BLaER1 treated with 17β-estradiol and CSF1 and Interleukin-3, amounts not matched to agents 10 nM and 100 nM (cell line): ENCODE measurements at regions not wholly inside any gene's neighbourhood (a gene's known extent, or its start where the extent isn't known, plus 50 kb on each side); places are given as distances from the start of the nearest gene placed in this dataset.

Experiments
- H3K27ac ChIP-seq, 11 experiments: shearing (Covaris generic); formaldehyde crosslinking; 2 replicates each; pipeline ENCODE4 v1.8.1; 2022
- H3K27me3 ChIP-seq, 11 experiments: shearing (Covaris generic); formaldehyde crosslinking; 2 replicates each; pipeline ENCODE4 v1.8.1; 2022
- H3K36me3 ChIP-seq, 11 experiments: shearing (Covaris generic); formaldehyde crosslinking; 2 replicates each; pipeline ENCODE4 v1.8.1; 2022
- H3K4me1 ChIP-seq, 10 experiments: shearing (Covaris generic); formaldehyde crosslinking; 2 replicates each; pipeline ENCODE4 v1.8.1; 2022
- H3K4me2 ChIP-seq, 11 experiments: shearing (Covaris generic); formaldehyde crosslinking; 2 replicates each; pipeline ENCODE4 v1.8.1; 2022
- H3K4me3 ChIP-seq, 10 experiments: shearing (Covaris generic); formaldehyde crosslinking; 2 replicates each; pipeline ENCODE4 v1.8.1; 2022
- H3K9ac ChIP-seq, 11 experiments: shearing (Covaris generic); formaldehyde crosslinking; 2 replicates each; pipeline ENCODE4 v1.8.1; 2022
- H3K9me3 ChIP-seq, 11 experiments: shearing (Covaris generic); formaldehyde crosslinking; replicated peaks in 1 of 11; 2 replicates each; pipeline ENCODE4 v1.8.1; 2022
- H4K20me1 ChIP-seq, 11 experiments: shearing (Covaris generic); formaldehyde crosslinking; 2 replicates each; pipeline ENCODE4 v1.8.1; 2022
- Cebpa-rat ChIP-seq, 11 experiments: shearing (Covaris generic); IDR thresholded peaks; 2 replicates each; pipeline ENCODE4 v1.8.1; 2022

GRCh38 chr18:24731981-24732380 lies 271.5 kb downstream of the HRH4 start:
- Histone ChIP-seq H3K9ac (no peak overlapping the region), H4K20me1 (no peaks in the 10 kb centered on the region), H3K4me1 (peaks cover 8 to 18% (median 13%) of the 10 kb centered on the region in 10 experiments; a peak in 18 of 20 replicates), H3K4me3 (no peak overlapping the region), H3K27ac (no peak overlapping the region), H3K36me3 (no peaks in the 10 kb centered on the region), H3K4me2 (peak overlapping the region in 6 of 11 experiments; percentile 5 to 68 (median 40); a peak in 3 of 22 replicates), H3K9me3 (no peaks in the 10 kb centered on the region), H3K27me3 (peaks cover 0 to 13% (median 7%) of the 10 kb centered on the region in 11 experiments; a peak in 7 of 22 replicates)
- TF ChIP-seq Cebpa-rat (IDR thresholded peaks at IDR 0.05) = no peak

- no peak for TF ChIP-seq Cebpa-rat (IDR thresholded peaks at IDR 0.05)
- Histone ChIP-seq H4K20me1 (no peaks in the 10 kb centered on the region), H3K4me1 (peaks cover 8 to 22% (median 13%) of the 10 kb centered on the region in 10 experiments; a peak in 18 of 20 replicates), H3K4me2 (no peak overlapping the region), H3K36me3 (no peaks in the 10 kb centered on the region), H3K9ac (no peak overlapping the region), H3K27ac (no peak overlapping the region), H3K27me3 (no peaks in the 10 kb centered on the region), H3K9me3 (no peaks in the 10 kb centered on the region), H3K4me3 (no peak overlapping the region)
These were observed 273.6 kb downstream of the HRH4 start for GRCh38 chr18:24734058-24734457.

GRCh38 chr18:24735624-24736231 lies 275.3 kb downstream of the HRH4 start:
- Histone ChIP-seq H3K4me2 (no peak overlapping the region), H4K20me1 (no peaks in the 10 kb centered on the region), H3K4me3 (no peak overlapping the region), H3K36me3 (no peaks in the 10 kb centered on the region), H3K4me1 (peaks cover 8 to 22% (median 11%) of the 10 kb centered on the region in 10 experiments; a peak in 18 of 20 replicates), H3K27me3 (no peaks in the 10 kb centered on the region), H3K9me3 (no peaks in the 10 kb centered on the region), H3K9ac (no peak overlapping the region), H3K27ac (no peak overlapping the region)
- no peak for TF ChIP-seq Cebpa-rat (IDR thresholded peaks at IDR 0.05)

- no peak for TF ChIP-seq Cebpa-rat (IDR thresholded peaks at IDR 0.05)
These were observed 276.4 kb downstream of the HRH4 start for GRCh38 chr18:24736662-24737330.

GRCh38 chr18:24740829-24741228 lies 280.4 kb downstream of the HRH4 start:
- Histone ChIP-seq H4K20me1 (no peaks in the 10 kb centered on the region), H3K27ac (no peak overlapping the region), H3K9ac (no peak overlapping the region), H3K27me3 (no peaks in the 10 kb centered on the region), H3K36me3 (no peaks in the 10 kb centered on the region), H3K4me2 (no peak overlapping the region), H3K4me3 (no peak overlapping the region), H3K9me3 (no peaks in the 10 kb centered on the region), H3K4me1 (peaks cover 0 to 9% (median 0%) of the 10 kb centered on the region in 10 experiments; a peak in 2 of 20 replicates)
- TF ChIP-seq Cebpa-rat (IDR thresholded peaks at IDR 0.05) = no peak

More at GRCh38 chr18:24736662-24737330, 276.4 kb downstream of the HRH4 start:
- H3K27me3 ChIP-seq = no peaks in the 10 kb centered on the region
- H3K4me2 ChIP-seq = no peak overlapping the region
- no peaks in the 10 kb centered on the region for H4K20me1 ChIP-seq
- H3K4me1 ChIP-seq = peaks cover 0 to 11% (median under 1%) of the 10 kb centered on the region in 10 experiments; a peak in 9 of 20 replicates
- H3K9ac ChIP-seq = no peak overlapping the region
- H3K4me3 ChIP-seq = no peak overlapping the region
- no peaks in the 10 kb centered on the region for H3K36me3 ChIP-seq
- no peak overlapping the region for H3K27ac ChIP-seq
- H3K9me3 ChIP-seq = no peaks in the 10 kb centered on the region

- no peak overlapping the region for H3K27ac ChIP-seq
- peaks cover 0 to 9% (median 0%) of the 10 kb centered on the region in 10 experiments; a peak in 2 of 20 replicates for H3K4me1 ChIP-seq
- H3K9me3 ChIP-seq = no peaks in the 10 kb centered on the region
- no peak overlapping the region for H3K4me2 ChIP-seq
- no peaks in the 10 kb centered on the region for H3K27me3 ChIP-seq
- H3K36me3 ChIP-seq = no peaks in the 10 kb centered on the region
- H3K9ac ChIP-seq = no peak overlapping the region
- TF ChIP-seq Cebpa-rat (IDR thresholded peaks at IDR 0.05) = no peak
- no peaks in the 10 kb centered on the region for H4K20me1 ChIP-seq
- no peak overlapping the region for H3K4me3 ChIP-seq
These were observed 280.9 kb downstream of the HRH4 start for GRCh38 chr18:24741321-24741720.

GRCh38 chr18:24741965-24742724 lies 281.7 kb downstream of the HRH4 start:
- no peak overlapping the region for H3K4me2 ChIP-seq
- H3K27ac ChIP-seq = no peak overlapping the region
- H3K36me3 ChIP-seq = no peaks in the 10 kb centered on the region

GRCh38 chr18:24754583-24755253 lies 294.3 kb downstream of the HRH4 start:
- Histone ChIP-seq H3K4me1 (no peaks in the 10 kb centered on the region), H3K9ac (no peak overlapping the region), H4K20me1 (no peaks in the 10 kb centered on the region), H3K27ac (no peak overlapping the region), H3K27me3 (no peaks in the 10 kb centered on the region), H3K4me3 (no peak overlapping the region), H3K9me3 (no peaks in the 10 kb centered on the region), H3K4me2 (no peak overlapping the region), H3K36me3 (no peaks in the 10 kb centered on the region)
- TF ChIP-seq Cebpa-rat (IDR thresholded peaks at IDR 0.05) = no peak

More at GRCh38 chr18:24741965-24742724, 281.7 kb downstream of the HRH4 start:
- H4K20me1 ChIP-seq = no peaks in the 10 kb centered on the region
- no peak for TF ChIP-seq Cebpa-rat (IDR thresholded peaks at IDR 0.05)
- H3K27me3 ChIP-seq = no peaks in the 10 kb centered on the region
- no peaks in the 10 kb centered on the region for H3K9me3 ChIP-seq
- no peak overlapping the region for H3K9ac ChIP-seq
- H3K4me3 ChIP-seq = no peak overlapping the region
- peaks cover 0 to 9% (median 0%) of the 10 kb centered on the region in 10 experiments; a peak in 2 of 20 replicates for H3K4me1 ChIP-seq

- Histone ChIP-seq H3K9ac (no peak overlapping the region), H3K4me3 (no peak overlapping the region), H3K4me2 (no peak overlapping the region), H3K27me3 (no peaks in the 10 kb centered on the region), H3K4me1 (no peaks in the 10 kb centered on the region), H4K20me1 (no peaks in the 10 kb centered on the region), H3K27ac (no peak overlapping the region), H3K36me3 (no peaks in the 10 kb centered on the region), H3K9me3 (peaks cover 0 to 8% (median 0%) of the 10 kb centered on the region in 11 experiments; a peak in 2 of 22 replicates)
- TF ChIP-seq Cebpa-rat (IDR thresholded peaks at IDR 0.05) = no peak
These were observed 295.9 kb downstream of the HRH4 start for GRCh38 chr18:24756385-24756784.
